Activated T-helper 17 cell treated with anti-CD3 and anti-CD28 coated beads, Interleukin-2, amount 50 U/mL, for 72 hours (primary cell): ENCODE measurements at regions not wholly inside any gene's neighbourhood (a gene's known extent, or its start where the extent isn't known, plus 50 kb on each side); places are given as distances from the start of the nearest gene placed in this dataset.
"Not testable (repeated sequence)": the region's sequence is repeated elsewhere in the genome, so short reads cannot be mapped to it uniquely, and the experiment has no call there.

Experiments used
- ATAC-seq: fragments of 150-1000 bp; cut with Tn5 transposase; replicated peaks from 2 replicates; pipeline ENCODE4 v1.10.0; 2021; ENCODE audit warnings: mild to moderate bottlenecking, moderate library complexity
- H3K27ac Mint-ChIP-seq: one replicate; pipeline ENCODE4 v1.8.0; 2022; ENCODE audit warnings: mixed read lengths
- H3K27me3 Mint-ChIP-seq: one replicate; pipeline ENCODE4 v1.8.0; 2022; ENCODE audit warnings: mixed read lengths
- H3K36me3 Mint-ChIP-seq: one replicate; pipeline ENCODE4 v1.8.0; 2022; ENCODE audit warnings: low read depth, mild to moderate bottlenecking, mixed read lengths
- H3K4me1 Mint-ChIP-seq: one replicate; pipeline ENCODE4 v1.8.0; 2022; ENCODE audit warnings: mixed read lengths
- H3K4me3 Mint-ChIP-seq: one replicate; pipeline ENCODE4 v1.8.0; 2022; ENCODE audit warnings: mild to moderate bottlenecking, mixed read lengths
- H3K9me3 Mint-ChIP-seq: one replicate; pipeline ENCODE4 v1.8.0; 2022; ENCODE audit warnings: mixed read lengths

- Mint-ChIP-seq H3K4me3 (no peak overlapping the region), H3K27me3 (peaks cover 3% of the 10 kb centered on the region), H3K4me1 (peaks cover 4% of the 10 kb centered on the region), H3K27ac (no peak overlapping the region), H3K9me3 (no peaks in the 10 kb centered on the region), H3K36me3 (no peaks in the 10 kb centered on the region)
- no peak for ATAC-seq
Measured at GRCh38 chr10:6995341-6995740, 415.3 kb upstream of the PRKCQ start.

- Mint-ChIP-seq H3K27me3 (peaks cover 3% of the 10 kb centered on the region), H3K4me3 (no peak overlapping the region), H3K9me3 (no peaks in the 10 kb centered on the region), H3K36me3 (no peaks in the 10 kb centered on the region), H3K4me1 (peaks cover 8% of the 10 kb centered on the region), H3K27ac (no peak overlapping the region)
- no peak for ATAC-seq
Measured at GRCh38 chr10:6990891-6991290, 410.8 kb upstream of the PRKCQ start.

- H3K27me3 Mint-ChIP-seq, result peaks cover 3% of the 10 kb centered on the region
- no peaks in the 10 kb centered on the region for H3K36me3 Mint-ChIP-seq
- no peaks in the 10 kb centered on the region for H3K9me3 Mint-ChIP-seq
- H3K27ac Mint-ChIP-seq, result peak overlapping the region; percentile 43
- peak; percentile 94 for ATAC-seq
- H3K4me1 Mint-ChIP-seq, result peaks cover 8% of the 10 kb centered on the region
- H3K4me3 Mint-ChIP-seq, result no peak overlapping the region
Measured at GRCh38 chr10:6988654-6989053, 408.6 kb upstream of the PRKCQ start.

GRCh38 chr10:6987536-6987945 is 407.5 kb upstream of the PRKCQ start:
- Mint-ChIP-seq H3K9me3 (no peaks in the 10 kb centered on the region), H3K4me1 (peaks cover 8% of the 10 kb centered on the region), H3K27ac (no peak overlapping the region)

GRCh38 chr10:6986927-6987326 is 406.9 kb upstream of the PRKCQ start:
- Mint-ChIP-seq H3K27me3 (no peaks in the 10 kb centered on the region), H3K4me1 (peaks cover 8% of the 10 kb centered on the region), H3K36me3 (no peaks in the 10 kb centered on the region), H3K9me3 (no peaks in the 10 kb centered on the region), H3K4me3 (no peak overlapping the region), H3K27ac (no peak overlapping the region)
- ATAC-seq, result no peak

More at GRCh38 chr10:6987536-6987945, 407.5 kb upstream of the PRKCQ start:
- ATAC-seq, result no peak
- Mint-ChIP-seq H3K4me3 (no peak overlapping the region), H3K27me3 (no peaks in the 10 kb centered on the region), H3K36me3 (no peaks in the 10 kb centered on the region)

GRCh38 chr10:6985644-6986043 is 405.6 kb upstream of the PRKCQ start:
- Mint-ChIP-seq H3K4me3 (no peak overlapping the region), H3K9me3 (no peaks in the 10 kb centered on the region), H3K36me3 (no peaks in the 10 kb centered on the region), H3K27me3 (no peaks in the 10 kb centered on the region), H3K27ac (no peak overlapping the region), H3K4me1 (peaks cover 5% of the 10 kb centered on the region)
- no peak for ATAC-seq

- Mint-ChIP-seq H3K4me3 (no peak overlapping the region), H3K27ac (no peak overlapping the region), H3K27me3 (no peaks in the 10 kb centered on the region), H3K9me3 (no peaks in the 10 kb centered on the region), H3K36me3 (no peaks in the 10 kb centered on the region), H3K4me1 (peaks cover 4% of the 10 kb centered on the region)
- ATAC-seq, result no peak
Measured at GRCh38 chr10:6984971-6985370, 404.9 kb upstream of the PRKCQ start.

- H3K27ac Mint-ChIP-seq, H3K4me3 Mint-ChIP-seq, ATAC-seq, H3K4me1 Mint-ChIP-seq, H3K27me3 Mint-ChIP-seq, H3K36me3 Mint-ChIP-seq, H3K9me3 Mint-ChIP-seq: not testable (repeated sequence)
Measured at GRCh38 chr10:6984016-6984415, 403.9 kb upstream of the PRKCQ start.

GRCh38 chr10:6980353-6980752 is 400.3 kb upstream of the PRKCQ start:
- Mint-ChIP-seq H3K36me3 (no peaks in the 10 kb centered on the region), H3K27ac (no peak overlapping the region), H3K4me3 (no peak overlapping the region), H3K9me3 (no peaks in the 10 kb centered on the region), H3K27me3 (no peaks in the 10 kb centered on the region), H3K4me1 (no peaks in the 10 kb centered on the region)
- no peak for ATAC-seq

GRCh38 chr10:6979371-6979770 is 399.3 kb upstream of the PRKCQ start:
- Mint-ChIP-seq H3K4me3 (no peak overlapping the region), H3K36me3 (no peaks in the 10 kb centered on the region), H3K9me3 (no peaks in the 10 kb centered on the region), H3K27me3 (no peaks in the 10 kb centered on the region), H3K4me1 (no peaks in the 10 kb centered on the region), H3K27ac (no peak overlapping the region)
- ATAC-seq, result no peak

GRCh38 chr10:6978187-6978627 is 398.1 kb upstream of the PRKCQ start:
- Mint-ChIP-seq H3K4me1 (no peaks in the 10 kb centered on the region), H3K27ac (no peak overlapping the region)

GRCh38 chr10:6977398-6978186 is 397.5 kb upstream of the PRKCQ start:
- Mint-ChIP-seq H3K9me3 (no peaks in the 10 kb centered on the region), H3K4me3 (no peak overlapping the region), H3K27me3 (no peaks in the 10 kb centered on the region), H3K27ac (no peak overlapping the region), H3K4me1 (no peaks in the 10 kb centered on the region), H3K36me3 (no peaks in the 10 kb centered on the region)
- no peak for ATAC-seq

More at GRCh38 chr10:6978187-6978627, 398.1 kb upstream of the PRKCQ start:
- Mint-ChIP-seq H3K4me3 (no peak overlapping the region), H3K27me3 (no peaks in the 10 kb centered on the region), H3K9me3 (no peaks in the 10 kb centered on the region), H3K36me3 (no peaks in the 10 kb centered on the region)
- ATAC-seq, result no peak

- Mint-ChIP-seq H3K4me1 (no peaks in the 10 kb centered on the region), H3K27me3 (no peaks in the 10 kb centered on the region), H3K9me3 (no peaks in the 10 kb centered on the region), H3K4me3 (peak overlapping the region; percentile 11), H3K27ac (peak overlapping the region; percentile 34), H3K36me3 (no peaks in the 10 kb centered on the region)
- peak; percentile 55 for ATAC-seq
Measured at GRCh38 chr10:6973899-6974298, 393.8 kb upstream of the PRKCQ start.

GRCh38 chr10:6972226-6972625 is 392.1 kb upstream of the PRKCQ start:
- H3K36me3 Mint-ChIP-seq, result no peaks in the 10 kb centered on the region
- no peak for ATAC-seq
- H3K27ac Mint-ChIP-seq, result no peak overlapping the region
- no peaks in the 10 kb centered on the region for H3K4me1 Mint-ChIP-seq
- H3K27me3 Mint-ChIP-seq, result no peaks in the 10 kb centered on the region
- no peak overlapping the region for H3K4me3 Mint-ChIP-seq
- H3K9me3 Mint-ChIP-seq, result no peaks in the 10 kb centered on the region

- H3K27ac Mint-ChIP-seq, result no peak overlapping the region
- no peaks in the 10 kb centered on the region for H3K27me3 Mint-ChIP-seq
- H3K4me1 Mint-ChIP-seq, result no peaks in the 10 kb centered on the region
- no peaks in the 10 kb centered on the region for H3K36me3 Mint-ChIP-seq
- no peak for ATAC-seq
- no peak overlapping the region for H3K4me3 Mint-ChIP-seq
- no peaks in the 10 kb centered on the region for H3K9me3 Mint-ChIP-seq
Measured at GRCh38 chr10:6969659-6970058, 389.6 kb upstream of the PRKCQ start.
